ENCODE measurements at regions not wholly inside any gene's neighbourhood (a gene's known extent, or its start where the extent isn't known, plus 50 kb on each side); places are given as distances from the start of the nearest gene placed in this dataset.

DNA sequence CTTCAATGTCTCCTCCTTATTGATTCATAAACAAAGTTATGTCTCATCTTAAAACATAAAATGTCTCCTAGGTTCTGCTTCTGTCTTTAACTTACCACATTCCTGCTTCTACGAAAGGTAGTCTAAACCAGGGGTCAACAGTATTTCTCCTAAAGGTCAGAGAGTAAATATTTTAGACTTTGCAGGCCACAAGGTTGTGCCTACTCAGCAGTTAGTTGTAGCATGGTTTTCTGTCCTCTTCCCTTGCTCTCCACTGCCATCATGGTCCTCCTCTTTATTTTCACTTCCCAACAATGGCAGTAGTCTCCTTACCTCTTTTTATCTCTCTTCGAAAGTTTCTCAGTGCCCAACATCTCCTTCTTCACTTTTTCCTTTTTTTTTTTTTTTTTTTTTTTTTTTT, 68.3 kb upstream of the LRP1B start:
- no peaks in the 10 kb centered on the region for H3K9me3 ChIP-seq (ENCODE audit: control insufficient read depth, insufficient read depth, low read length)
- no peaks in the 10 kb centered on the region for H3F3A ChIP-seq (ENCODE audit: control insufficient read depth, insufficient read depth)
- no peaks in the 10 kb centered on the region for H3K79me2 ChIP-seq (ENCODE audit: control insufficient read depth, low read length)
- no peaks in the 10 kb centered on the region for H3K9me2 ChIP-seq (replicated peaks; ENCODE audit: control insufficient read depth, low read length)
- no peak overlapping the region for H3K27ac ChIP-seq (ENCODE audit: low read depth, low read length)
- no peaks in the 10 kb centered on the region for H4K20me1 ChIP-seq (ENCODE audit: control insufficient read depth, insufficient read depth, low read depth, low read length)
- H3K36me3 ChIP-seq (ENCODE audit: control insufficient read depth, low read length) = no peaks in the 10 kb centered on the region
- no peaks in the 10 kb centered on the region for H3K4me1 ChIP-seq (ENCODE audit: control insufficient read depth, low read length)
- no peak for TF ChIP-seq EZH2phosphoT487 (IDR thresholded peaks at IDR 0.05; ENCODE audit: borderline replicate concordance, low read length)
- TF ChIP-seq, protein P1, sequence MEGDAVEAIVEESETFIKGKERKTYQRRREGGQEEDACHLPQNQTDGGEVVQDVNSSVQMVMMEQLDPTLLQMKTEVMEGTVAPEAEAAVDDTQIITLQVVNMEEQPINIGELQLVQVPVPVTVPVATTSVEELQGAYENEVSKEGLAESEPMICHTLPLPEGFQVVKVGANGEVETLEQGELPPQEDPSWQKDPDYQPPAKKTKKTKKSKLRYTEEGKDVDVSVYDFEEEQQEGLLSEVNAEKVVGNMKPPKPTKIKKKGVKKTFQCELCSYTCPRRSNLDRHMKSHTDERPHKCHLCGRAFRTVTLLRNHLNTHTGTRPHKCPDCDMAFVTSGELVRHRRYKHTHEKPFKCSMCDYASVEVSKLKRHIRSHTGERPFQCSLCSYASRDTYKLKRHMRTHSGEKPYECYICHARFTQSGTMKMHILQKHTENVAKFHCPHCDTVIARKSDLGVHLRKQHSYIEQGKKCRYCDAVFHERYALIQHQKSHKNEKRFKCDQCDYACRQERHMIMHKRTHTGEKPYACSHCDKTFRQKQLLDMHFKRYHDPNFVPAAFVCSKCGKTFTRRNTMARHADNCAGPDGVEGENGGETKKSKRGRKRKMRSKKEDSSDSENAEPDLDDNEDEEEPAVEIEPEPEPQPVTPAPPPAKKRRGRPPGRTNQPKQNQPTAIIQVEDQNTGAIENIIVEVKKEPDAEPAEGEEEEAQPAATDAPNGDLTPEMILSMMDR (IDR thresholded peaks at IDR 0.05; ENCODE audit: low read depth, low read length, poor library complexity, severe bottlenecking) = no peak
- H3K27me3 ChIP-seq (ENCODE audit: control insufficient read depth, low read length) = no peaks in the 10 kb centered on the region; the same call in 1 of the 2 replicates
- H3K4me3 ChIP-seq (ENCODE audit: low read length) = no peak overlapping the region
- no peak overlapping the region for H3K4me2 ChIP-seq (ENCODE audit: low read length)

GRCh38 chr2:142190805-142191204, 60.0 kb upstream of the LRP1B start:
- no peak for TF ChIP-seq EZH2phosphoT487 (IDR thresholded peaks at IDR 0.05; ENCODE audit: borderline replicate concordance, low read length)
- TF ChIP-seq, protein P1 (IDR thresholded peaks at IDR 0.05; ENCODE audit: low read depth, low read length, poor library complexity, severe bottlenecking) = no peak
- no peaks in the 10 kb centered on the region for H3K9me3 ChIP-seq (ENCODE audit: control insufficient read depth, insufficient read depth, low read length)
- H3K36me3 ChIP-seq (ENCODE audit: control insufficient read depth, low read length) = no peaks in the 10 kb centered on the region
- no peaks in the 10 kb centered on the region for H3K27me3 ChIP-seq (ENCODE audit: control insufficient read depth, low read length)
- no peaks in the 10 kb centered on the region for H3K9me2 ChIP-seq (replicated peaks; ENCODE audit: control insufficient read depth, low read length)
- H3K27ac ChIP-seq (ENCODE audit: low read depth, low read length) = no peak overlapping the region
- H3K4me1 ChIP-seq (ENCODE audit: control insufficient read depth, low read length) = peaks cover 5% of the 10 kb centered on the region
- no peak overlapping the region for H3K4me2 ChIP-seq (ENCODE audit: low read length)
- no peaks in the 10 kb centered on the region for H4K20me1 ChIP-seq (ENCODE audit: control insufficient read depth, insufficient read depth, low read depth, low read length)
- H3K79me2 ChIP-seq (ENCODE audit: control insufficient read depth, low read length) = no peaks in the 10 kb centered on the region
- no peaks in the 10 kb centered on the region for H3F3A ChIP-seq (ENCODE audit: control insufficient read depth, insufficient read depth)
- no peak overlapping the region for H3K4me3 ChIP-seq (ENCODE audit: low read length)

DNA sequence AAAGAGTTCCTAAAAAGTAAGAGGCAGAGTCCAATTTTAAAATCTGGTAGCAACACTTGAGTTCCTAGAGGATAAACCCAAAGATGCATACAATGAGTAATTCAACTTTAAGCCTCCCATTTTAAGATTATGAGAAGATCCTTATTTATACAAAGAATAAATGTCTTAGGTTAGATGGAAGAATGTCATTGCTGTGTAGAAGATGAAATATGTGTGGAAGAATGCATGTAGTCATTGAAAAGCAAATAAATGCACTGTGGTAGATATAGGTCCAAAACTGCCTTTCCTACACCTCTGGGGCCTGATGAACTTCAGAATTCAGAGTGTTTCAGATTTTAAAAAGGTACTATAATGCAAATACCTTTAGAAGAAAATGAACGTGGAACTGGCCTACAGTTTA, 58.7 kb upstream of the LRP1B start:
- Histone ChIP-seq H3K9me3 (ENCODE audit: control insufficient read depth, insufficient read depth, low read length) (no peaks in the 10 kb centered on the region), H3K79me2 (ENCODE audit: control insufficient read depth, low read length) (no peaks in the 10 kb centered on the region), H4K20me1 (ENCODE audit: control insufficient read depth, insufficient read depth, low read depth, low read length) (no peaks in the 10 kb centered on the region), H3F3A (ENCODE audit: control insufficient read depth, insufficient read depth) (no peaks in the 10 kb centered on the region), H3K27ac (ENCODE audit: low read depth, low read length) (no peak overlapping the region), H3K27me3 (ENCODE audit: control insufficient read depth, low read length) (no peaks in the 10 kb centered on the region), H3K9me2 (replicated peaks; ENCODE audit: control insufficient read depth, low read length) (no peaks in the 10 kb centered on the region), H3K4me2 (ENCODE audit: low read length) (no peak overlapping the region), H3K4me3 (ENCODE audit: low read length) (no peak overlapping the region), H3K4me1 (ENCODE audit: control insufficient read depth, low read length) (peaks cover 11% of the 10 kb centered on the region), H3K36me3 (ENCODE audit: control insufficient read depth, low read length) (no peaks in the 10 kb centered on the region)
- TF ChIP-seq, protein P1 (IDR thresholded peaks at IDR 0.05; ENCODE audit: low read depth, low read length, poor library complexity, severe bottlenecking) = no peak
- no peak for TF ChIP-seq EZH2phosphoT487 (IDR thresholded peaks at IDR 0.05; ENCODE audit: borderline replicate concordance, low read length)

DNA sequence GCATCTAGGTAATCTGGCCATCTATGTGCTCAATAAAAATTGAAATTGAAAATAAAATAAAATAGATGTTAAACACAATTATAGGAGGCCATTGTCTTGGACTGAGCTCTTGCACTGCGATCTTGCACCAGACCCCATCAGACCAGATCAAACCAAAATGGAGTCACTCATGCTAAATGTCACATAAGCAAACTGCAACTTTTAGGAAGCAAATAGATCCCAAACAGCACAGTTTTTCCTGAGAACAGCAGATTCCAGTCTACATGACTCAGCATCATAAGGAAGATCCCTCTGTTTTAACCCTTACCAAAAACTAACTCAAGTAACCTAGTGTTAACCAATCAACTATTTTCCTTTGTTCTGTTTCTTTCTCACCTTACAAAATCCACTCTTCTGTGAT, 57.7 kb upstream of the LRP1B start:
- TF ChIP-seq, protein P1 (IDR thresholded peaks at IDR 0.05; ENCODE audit: low read depth, low read length, poor library complexity, severe bottlenecking) = no peak
- no peak for TF ChIP-seq EZH2phosphoT487 (IDR thresholded peaks at IDR 0.05; ENCODE audit: borderline replicate concordance, low read length)
- Histone ChIP-seq H3K79me2 (ENCODE audit: control insufficient read depth, low read length) (no peaks in the 10 kb centered on the region), H3K27me3 (ENCODE audit: control insufficient read depth, low read length) (no peaks in the 10 kb centered on the region), H3K4me3 (ENCODE audit: low read length) (no peak overlapping the region), H3F3A (ENCODE audit: control insufficient read depth, insufficient read depth) (no peaks in the 10 kb centered on the region), H3K4me1 (ENCODE audit: control insufficient read depth, low read length) (peaks cover 11% of the 10 kb centered on the region), H3K4me2 (ENCODE audit: low read length) (no peak overlapping the region), H3K27ac (ENCODE audit: low read depth, low read length) (no peak overlapping the region), H3K9me3 (ENCODE audit: control insufficient read depth, insufficient read depth, low read length) (no peaks in the 10 kb centered on the region), H4K20me1 (ENCODE audit: control insufficient read depth, insufficient read depth, low read depth, low read length) (no peaks in the 10 kb centered on the region), H3K9me2 (replicated peaks; ENCODE audit: control insufficient read depth, low read length) (no peaks in the 10 kb centered on the region), H3K36me3 (ENCODE audit: control insufficient read depth, low read length) (no peaks in the 10 kb centered on the region)

Data from DOHH2 (cell line).